ENCODE measurements at regions not wholly inside any gene's neighbourhood (a gene's known extent, or its start where the extent isn't known, plus 50 kb on each side); places are given as distances from the start of the nearest gene placed in this dataset.

GRCh38 chrX:78456909-78457308 lies 129.5 kb upstream of the CYSLTR1 start:
- H3K4me1 ChIP-seq (ENCODE audit: insufficient read depth, low read length): no peaks in the 10 kb centered on the region
- no peaks in the 10 kb centered on the region for H3K79me2 ChIP-seq (ENCODE audit: insufficient read depth, low read length)
- no peak overlapping the region for H3K4me3 ChIP-seq (ENCODE audit: insufficient read depth, low read length)
- H3K9me3 ChIP-seq (ENCODE audit: low read depth, low read length): no peaks in the 10 kb centered on the region
- DNase-seq (ENCODE audit: insufficient read length, low spot score, missing footprints): no peak
- H4K20me1 ChIP-seq (ENCODE audit: insufficient read depth, low read length): no peaks in the 10 kb centered on the region
- H3K36me3 ChIP-seq (ENCODE audit: insufficient read depth, low read length): no peaks in the 10 kb centered on the region
- no peaks in the 10 kb centered on the region for H3K27me3 ChIP-seq (ENCODE audit: insufficient read depth, low read length)
- no peak overlapping the region for H3K27ac ChIP-seq (ENCODE audit: low read depth, low read length)
- no peak overlapping the region for H2AFZ ChIP-seq (ENCODE audit: low read length)
- H3K4me2 ChIP-seq (ENCODE audit: insufficient read depth, low read length): no peak overlapping the region
- TF ChIP-seq CTCF (IDR thresholded peaks at IDR 0.05; ENCODE audit: extremely low read depth, low read depth, low read length): no peak

GRCh38 chrX:78455901-78456300 lies 128.5 kb upstream of the CYSLTR1 start:
- Histone ChIP-seq H4K20me1 (ENCODE audit: insufficient read depth, low read length) (no peaks in the 10 kb centered on the region), H3K27ac (ENCODE audit: low read depth, low read length) (no peak overlapping the region), H3K4me1 (ENCODE audit: insufficient read depth, low read length) (no peaks in the 10 kb centered on the region), H3K79me2 (ENCODE audit: insufficient read depth, low read length) (no peaks in the 10 kb centered on the region), H2AFZ (ENCODE audit: low read length) (no peak overlapping the region), H3K4me2 (ENCODE audit: insufficient read depth, low read length) (no peak overlapping the region), H3K36me3 (ENCODE audit: insufficient read depth, low read length) (no peaks in the 10 kb centered on the region), H3K9me3 (ENCODE audit: low read depth, low read length) (no peaks in the 10 kb centered on the region), H3K27me3 (ENCODE audit: insufficient read depth, low read length) (no peaks in the 10 kb centered on the region), H3K4me3 (ENCODE audit: insufficient read depth, low read length) (no peak overlapping the region)
- no peak for DNase-seq (ENCODE audit: insufficient read length, low spot score, missing footprints)
- TF ChIP-seq CTCF (IDR thresholded peaks at IDR 0.05; ENCODE audit: extremely low read depth, low read depth, low read length): no peak

GRCh38 chrX:78452356-78452755 lies 124.9 kb upstream of the CYSLTR1 start:
- Histone ChIP-seq H2AFZ (ENCODE audit: low read length) (no peak overlapping the region), H3K4me3 (ENCODE audit: insufficient read depth, low read length) (no peak overlapping the region), H3K27ac (ENCODE audit: low read depth, low read length) (no peak overlapping the region), H3K27me3 (ENCODE audit: insufficient read depth, low read length) (no peaks in the 10 kb centered on the region), H3K4me1 (ENCODE audit: insufficient read depth, low read length) (no peaks in the 10 kb centered on the region), H3K36me3 (ENCODE audit: insufficient read depth, low read length) (no peaks in the 10 kb centered on the region), H4K20me1 (ENCODE audit: insufficient read depth, low read length) (no peaks in the 10 kb centered on the region), H3K9me3 (ENCODE audit: low read depth, low read length) (no peaks in the 10 kb centered on the region), H3K79me2 (ENCODE audit: insufficient read depth, low read length) (no peaks in the 10 kb centered on the region), H3K4me2 (ENCODE audit: insufficient read depth, low read length) (no peak overlapping the region)
- DNase-seq (ENCODE audit: insufficient read length, low spot score, missing footprints): peak; percentile 51
- no peak for TF ChIP-seq CTCF (IDR thresholded peaks at IDR 0.05; ENCODE audit: extremely low read depth, low read depth, low read length)

- H3K27ac ChIP-seq (ENCODE audit: low read depth, low read length): no peak overlapping the region
- no peak for TF ChIP-seq CTCF (IDR thresholded peaks at IDR 0.05; ENCODE audit: extremely low read depth, low read depth, low read length)
- H3K4me1 ChIP-seq (ENCODE audit: insufficient read depth, low read length): no peaks in the 10 kb centered on the region
- no peaks in the 10 kb centered on the region for H3K79me2 ChIP-seq (ENCODE audit: insufficient read depth, low read length)
- no peak overlapping the region for H2AFZ ChIP-seq (ENCODE audit: low read length)
- no peaks in the 10 kb centered on the region for H3K9me3 ChIP-seq (ENCODE audit: low read depth, low read length)
- H3K4me2 ChIP-seq (ENCODE audit: insufficient read depth, low read length): no peak overlapping the region
- no peaks in the 10 kb centered on the region for H3K36me3 ChIP-seq (ENCODE audit: insufficient read depth, low read length)
- no peak overlapping the region for H3K4me3 ChIP-seq (ENCODE audit: insufficient read depth, low read length)
- no peaks in the 10 kb centered on the region for H4K20me1 ChIP-seq (ENCODE audit: insufficient read depth, low read length)
- DNase-seq (ENCODE audit: insufficient read length, low spot score, missing footprints): no peak
- no peaks in the 10 kb centered on the region for H3K27me3 ChIP-seq (ENCODE audit: insufficient read depth, low read length)
Observed at GRCh38 chrX:78437621-78438020, 110.2 kb upstream of the CYSLTR1 start.

All from osteoblast (primary cell).